ENCODE measurements at regions not wholly inside any gene's neighbourhood (a gene's known extent, or its start where the extent isn't known, plus 50 kb on each side); places are given as distances from the start of the nearest gene placed in this dataset.

DNA sequence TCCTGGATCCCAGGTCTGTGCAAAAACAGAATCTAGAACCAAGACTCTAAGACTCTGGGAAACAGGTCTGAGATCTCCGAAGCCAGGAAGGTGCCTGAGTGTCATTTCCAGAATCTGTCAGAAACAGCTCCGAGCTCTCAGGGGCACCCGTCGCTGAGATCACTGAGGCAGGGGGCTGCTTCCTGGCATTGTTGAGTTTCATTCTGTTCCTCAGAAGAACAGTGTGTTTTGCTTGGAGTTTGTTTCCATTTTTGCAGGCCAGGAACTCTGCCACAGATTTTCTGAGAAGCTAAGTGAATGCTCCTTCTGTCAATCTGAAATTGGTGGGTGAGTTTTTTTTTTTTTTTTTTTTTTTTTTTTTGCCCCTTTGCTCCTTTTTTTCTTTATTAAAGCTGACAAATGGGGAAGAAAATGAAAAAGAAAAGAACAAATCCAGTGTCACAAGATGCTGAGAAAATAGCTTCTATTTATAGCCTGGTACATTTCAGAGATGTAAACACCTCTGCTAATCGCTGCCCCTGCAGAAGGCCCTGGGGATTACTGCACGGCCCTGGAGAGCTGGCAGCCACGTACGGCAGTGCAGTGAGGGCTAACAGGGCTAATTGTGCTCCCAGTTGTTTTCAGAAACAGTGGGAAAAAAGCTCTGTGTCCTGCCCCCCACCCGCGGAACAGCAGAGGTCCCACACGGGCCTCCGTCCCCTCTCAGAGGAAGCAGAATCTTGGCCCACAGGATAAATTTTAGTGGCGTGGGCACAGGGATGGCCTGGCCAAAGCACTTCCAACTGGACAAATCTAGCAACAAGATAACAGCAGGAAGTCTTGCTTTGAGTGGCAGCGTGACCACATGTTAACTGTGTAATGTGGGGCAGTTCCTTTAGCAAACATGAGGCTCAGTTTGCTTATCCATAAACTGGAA lies 237.6 kb upstream of the IRS2 start:
- no peak for DNase-seq (ENCODE audit: extremely low read depth, low read depth)
- TF ChIP-seq, protein P1, sequence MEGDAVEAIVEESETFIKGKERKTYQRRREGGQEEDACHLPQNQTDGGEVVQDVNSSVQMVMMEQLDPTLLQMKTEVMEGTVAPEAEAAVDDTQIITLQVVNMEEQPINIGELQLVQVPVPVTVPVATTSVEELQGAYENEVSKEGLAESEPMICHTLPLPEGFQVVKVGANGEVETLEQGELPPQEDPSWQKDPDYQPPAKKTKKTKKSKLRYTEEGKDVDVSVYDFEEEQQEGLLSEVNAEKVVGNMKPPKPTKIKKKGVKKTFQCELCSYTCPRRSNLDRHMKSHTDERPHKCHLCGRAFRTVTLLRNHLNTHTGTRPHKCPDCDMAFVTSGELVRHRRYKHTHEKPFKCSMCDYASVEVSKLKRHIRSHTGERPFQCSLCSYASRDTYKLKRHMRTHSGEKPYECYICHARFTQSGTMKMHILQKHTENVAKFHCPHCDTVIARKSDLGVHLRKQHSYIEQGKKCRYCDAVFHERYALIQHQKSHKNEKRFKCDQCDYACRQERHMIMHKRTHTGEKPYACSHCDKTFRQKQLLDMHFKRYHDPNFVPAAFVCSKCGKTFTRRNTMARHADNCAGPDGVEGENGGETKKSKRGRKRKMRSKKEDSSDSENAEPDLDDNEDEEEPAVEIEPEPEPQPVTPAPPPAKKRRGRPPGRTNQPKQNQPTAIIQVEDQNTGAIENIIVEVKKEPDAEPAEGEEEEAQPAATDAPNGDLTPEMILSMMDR (IDR thresholded peaks at IDR 0.05; ENCODE audit: low read depth, low read length), result no peak

DNA sequence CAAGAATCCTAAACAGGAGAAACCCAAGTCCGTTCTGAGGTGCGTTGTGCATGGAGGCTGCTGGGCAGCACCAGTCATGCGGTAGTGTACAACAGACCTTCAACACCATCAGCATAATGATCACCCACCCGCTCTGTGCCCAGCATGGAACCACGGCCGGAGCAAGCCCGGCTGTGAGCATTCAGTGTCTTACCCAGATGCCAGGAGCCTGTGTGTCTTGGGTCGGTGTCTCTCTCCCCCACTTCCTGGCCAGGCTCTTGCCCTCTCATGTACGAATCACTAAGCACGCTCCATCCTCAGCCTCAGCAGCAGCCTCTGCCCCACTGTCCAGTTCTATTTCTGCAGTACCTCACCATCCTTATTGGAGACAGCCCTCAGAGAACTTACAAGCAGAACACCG lies 231.6 kb upstream of the IRS2 start:
- TF ChIP-seq, protein P1 (IDR thresholded peaks at IDR 0.05; ENCODE audit: low read depth, low read length), result no peak
- no peak for DNase-seq (ENCODE audit: extremely low read depth, low read depth)

DNA sequence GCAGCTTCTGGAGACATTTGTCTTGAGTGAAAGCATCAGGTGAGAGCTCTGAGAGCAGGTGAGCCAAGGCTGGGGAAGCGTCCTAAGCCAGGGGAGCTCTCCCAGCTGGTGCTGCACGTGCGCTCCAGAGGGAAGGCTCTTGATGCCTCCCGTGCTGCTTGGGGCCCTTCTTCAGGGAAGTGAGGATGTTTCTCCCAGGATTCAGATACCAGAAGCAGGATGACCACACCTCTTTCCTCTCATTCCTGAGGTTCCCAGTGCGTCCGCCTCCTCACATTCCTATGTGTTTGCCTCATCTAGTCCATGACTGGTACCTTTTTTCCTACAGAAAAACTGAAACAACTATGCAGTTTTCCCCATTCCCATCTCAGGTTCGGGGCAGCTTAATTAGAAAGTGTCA lies 231.0 kb upstream of the IRS2 start:
- peak; percentile 49 for DNase-seq (ENCODE audit: extremely low read depth, low read depth)
- TF ChIP-seq, protein P1 (IDR thresholded peaks at IDR 0.05; ENCODE audit: low read depth, low read length), result no peak

DNA sequence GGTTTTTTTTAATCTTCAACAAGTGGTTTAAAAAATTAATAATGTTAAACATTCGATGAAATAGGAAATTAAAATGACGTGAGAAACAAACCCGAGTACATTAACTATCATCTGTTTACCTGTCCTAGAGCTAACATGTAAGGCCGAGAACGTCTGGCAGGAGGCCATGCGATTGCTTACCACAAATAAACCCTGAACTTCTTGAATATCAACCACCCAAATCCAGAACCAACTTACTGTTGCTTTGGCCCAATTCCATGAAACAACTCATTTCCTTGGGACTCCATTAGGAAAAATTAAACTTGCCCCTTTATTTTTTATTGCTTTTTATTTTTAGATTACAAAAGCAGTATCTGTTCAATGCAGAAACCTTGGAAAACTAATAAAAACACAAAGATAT lies 228.9 kb upstream of the IRS2 start:
- TF ChIP-seq, protein P1 (IDR thresholded peaks at IDR 0.05; ENCODE audit: low read depth, low read length), result no peak
- no peak for DNase-seq (ENCODE audit: extremely low read depth, low read depth)

DNA sequence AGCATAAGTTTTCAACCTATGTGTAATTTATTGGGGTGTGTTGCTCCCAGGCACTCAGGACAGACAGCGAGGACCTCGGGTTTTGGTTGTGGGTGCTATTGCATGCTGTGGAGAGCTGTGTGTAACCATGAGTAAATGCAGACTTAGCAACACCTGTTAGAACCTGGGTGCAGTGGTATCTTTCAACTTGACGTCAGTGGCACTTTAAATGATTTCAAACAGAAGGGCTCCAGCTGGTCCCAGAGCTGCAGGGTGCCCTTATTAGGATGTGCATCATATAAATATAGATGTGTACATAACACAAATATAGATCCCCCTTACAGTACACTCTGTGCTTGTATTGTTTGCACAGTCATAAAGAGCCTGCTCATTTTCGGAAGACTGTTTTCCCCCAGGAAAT lies 228.3 kb upstream of the IRS2 start:
- TF ChIP-seq, protein P1 (IDR thresholded peaks at IDR 0.05; ENCODE audit: low read depth, low read length), result no peak
- DNase-seq (ENCODE audit: extremely low read depth, low read depth), result no peak

DNA sequence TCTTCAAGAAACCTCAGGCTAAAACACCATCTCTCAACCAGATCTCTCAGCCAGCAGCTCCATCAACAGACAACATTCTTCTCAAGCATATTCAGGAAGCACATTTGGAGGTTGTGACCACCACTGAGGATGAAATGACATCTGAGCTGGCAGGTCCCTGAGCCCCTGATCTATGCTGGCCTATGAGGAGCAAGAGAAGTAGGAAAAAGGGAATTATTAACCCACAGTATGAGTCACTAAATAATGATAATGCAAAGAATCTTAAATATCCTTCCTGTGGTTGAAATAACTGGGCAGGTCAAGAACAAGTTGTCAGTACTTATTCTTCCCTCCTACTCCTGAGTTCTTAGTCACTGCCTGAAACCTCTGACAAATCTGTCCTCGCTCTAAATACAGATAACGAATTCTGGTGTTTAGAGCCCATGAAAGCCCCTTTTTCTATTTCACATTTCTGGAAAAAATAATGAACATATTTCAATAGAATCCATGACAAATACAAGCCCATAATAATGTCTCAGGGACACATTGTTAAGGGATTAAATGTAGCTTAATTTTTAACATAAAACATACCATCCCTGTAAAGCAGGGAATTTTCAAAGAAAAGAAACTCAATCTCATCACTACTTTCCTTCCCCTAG lies 225.8 kb upstream of the IRS2 start:
- TF ChIP-seq, protein P1 (IDR thresholded peaks at IDR 0.05; ENCODE audit: low read depth, low read length), result no peak; the same call in 1 of the 2 replicates
- DNase-seq (ENCODE audit: extremely low read depth, low read depth), result peak; percentile 94
